ENCODE measurements at regions not wholly inside any gene's neighbourhood (a gene's known extent, or its start where the extent isn't known, plus 50 kb on each side); places are given as distances from the start of the nearest gene placed in this dataset.

- TF ChIP-seq CTCF (IDR thresholded peaks at IDR 0.05) (no peak), POLR2A (IDR thresholded peaks at IDR 0.05) (no peak)
Measured at GRCh38 chr6:164135511-164136132, 721.1 kb downstream of the QKI start.

Measured in tibial nerve (tissue), 3 donors.